T-helper 2 cell (primary cell): ENCODE measurements at regions not wholly inside any gene's neighbourhood (a gene's known extent, or its start where the extent isn't known, plus 50 kb on each side); places are given as distances from the start of the nearest gene placed in this dataset.

Source experiments
- DNase-seq, 5 experiments: peaks; one replicate each; pipeline versions ENCODE4 v3.0.0 to v3.0.0-alpha.2; 2012 to 2022

DNA sequence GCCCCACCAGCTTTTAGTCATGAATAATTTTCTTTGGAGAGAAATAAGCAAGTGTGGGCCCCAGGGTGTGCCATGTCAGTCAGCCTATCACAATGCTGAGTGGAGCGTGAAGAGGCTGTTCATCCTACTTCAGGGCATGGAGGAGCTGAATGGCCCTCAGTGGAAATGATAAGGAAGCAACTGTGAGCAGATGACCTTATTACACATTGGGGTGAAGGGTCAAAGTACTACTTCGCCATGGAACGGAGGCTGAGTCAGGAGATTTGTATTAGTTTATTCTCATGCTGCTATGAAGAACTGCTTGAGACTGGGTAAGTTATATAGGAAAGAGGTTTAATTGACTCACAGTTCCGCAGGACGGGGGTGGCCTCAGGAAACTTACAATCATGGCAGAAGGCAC, 231.0 kb upstream of the ADAMTS16 start:
- DNase-seq = no peak

DNA sequence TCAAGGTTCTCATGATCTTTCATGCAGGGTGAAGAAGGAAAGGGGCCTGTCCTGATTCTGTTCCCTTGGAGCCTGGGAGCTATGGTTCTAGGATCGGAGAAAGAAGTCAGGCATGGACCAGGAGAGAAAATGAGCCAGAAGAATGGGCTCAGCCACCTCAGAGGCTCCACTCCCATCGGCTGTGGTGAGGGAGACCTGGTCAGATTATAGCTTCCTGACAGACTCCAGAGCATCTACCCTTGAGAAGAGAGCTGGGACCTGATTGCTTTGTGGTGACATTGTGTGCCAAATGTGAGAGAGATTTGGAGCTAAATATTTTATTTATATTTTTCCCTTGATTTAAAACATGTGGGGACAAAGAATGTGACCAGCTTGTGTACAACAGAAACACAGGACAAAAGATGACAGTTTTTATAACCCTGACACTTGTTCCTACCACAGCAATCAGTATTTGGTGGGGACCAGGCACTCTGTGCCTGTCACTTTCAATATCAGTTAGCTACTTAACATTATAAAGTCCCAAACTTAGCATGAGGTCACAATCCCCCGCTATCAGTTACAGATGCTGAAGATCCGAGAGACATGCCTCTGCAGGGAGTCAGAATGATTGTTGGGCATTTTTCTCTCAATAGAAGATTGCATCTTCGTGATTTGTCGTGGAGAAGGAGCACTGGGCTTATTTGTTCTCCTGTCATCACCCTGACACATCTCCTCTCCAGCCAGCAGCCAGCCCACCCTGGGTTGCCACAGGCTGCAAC, 228.3 kb upstream of the ADAMTS16 start:
- DNase-seq = no peak

DNA sequence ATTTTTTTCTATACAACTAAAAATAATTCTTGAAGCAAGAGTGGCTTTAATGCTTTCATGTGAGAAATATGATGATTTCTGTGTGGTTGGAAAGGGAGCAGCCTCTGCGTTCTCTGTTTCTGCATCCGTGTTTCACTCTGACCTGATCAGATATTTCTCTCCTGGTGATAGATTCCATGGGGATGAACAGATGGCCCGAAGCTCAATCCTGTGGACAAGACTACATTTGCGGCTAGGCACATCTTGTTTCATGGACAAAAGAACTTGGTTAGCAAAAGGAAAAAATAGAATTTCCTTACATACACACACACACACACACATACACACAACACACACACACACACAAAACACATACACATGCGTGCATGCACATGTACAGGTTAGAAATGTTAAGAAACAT, 218.2 kb upstream of the ADAMTS16 start:
- no peak for DNase-seq

DNA sequence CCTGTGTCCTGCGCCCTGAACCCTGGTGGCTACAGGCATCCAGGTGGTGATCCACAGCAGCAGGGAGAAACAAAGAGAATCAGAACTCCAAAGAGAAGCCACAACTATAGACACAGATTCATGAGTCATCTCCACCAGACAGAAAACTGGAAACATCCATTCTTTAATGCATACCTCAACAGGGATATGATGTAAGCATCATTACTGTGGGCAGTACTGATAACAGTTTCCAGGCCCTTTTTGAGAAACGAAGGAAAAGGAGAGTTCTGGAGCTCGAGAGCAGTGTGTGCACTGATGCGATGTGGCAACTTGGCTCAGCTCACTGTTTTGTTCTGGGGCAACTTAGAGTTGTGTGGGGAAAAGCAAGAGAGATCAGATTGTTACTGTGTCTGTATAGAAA, 215.6 kb upstream of the ADAMTS16 start:
- no peak for DNase-seq

DNA sequence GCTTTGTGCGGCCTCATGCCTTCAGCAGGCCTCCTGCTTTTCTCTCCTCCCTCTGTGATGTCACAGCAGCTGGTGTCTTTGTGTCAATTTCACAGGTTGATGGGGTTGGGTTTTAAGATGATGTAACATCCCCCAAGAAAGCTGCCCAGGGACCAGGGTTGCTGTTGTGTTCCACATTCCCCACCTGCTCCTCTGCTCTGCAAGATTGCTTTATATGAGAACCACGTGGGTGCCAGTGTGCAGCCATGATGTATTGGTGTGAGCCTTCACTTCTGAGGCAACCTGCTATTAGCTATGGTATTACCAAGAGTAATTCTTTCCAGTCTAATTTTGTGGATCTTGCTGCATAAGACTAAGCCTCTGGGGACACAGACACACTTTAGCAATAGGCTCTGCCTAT, 213.0 kb upstream of the ADAMTS16 start:
- no peak for DNase-seq

DNA sequence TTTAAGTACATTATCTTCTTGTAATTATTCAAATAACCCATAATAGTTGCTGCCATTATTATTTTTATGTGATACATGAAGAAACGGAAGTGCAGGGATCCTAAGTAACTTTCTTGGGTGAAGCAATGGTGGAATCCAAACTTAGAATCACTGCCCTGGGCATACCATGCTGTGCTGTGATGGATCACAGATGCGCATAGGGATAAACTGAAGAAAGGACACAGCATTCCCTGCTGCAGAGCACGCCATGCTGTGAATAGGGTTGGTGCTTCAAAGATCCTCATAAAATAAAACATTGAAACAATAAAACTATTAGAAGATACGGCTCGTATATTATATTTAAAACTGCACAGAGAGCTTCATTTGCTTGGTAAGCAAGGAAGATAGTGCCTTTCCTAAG, 211.7 kb upstream of the ADAMTS16 start:
- no peak for DNase-seq

DNA sequence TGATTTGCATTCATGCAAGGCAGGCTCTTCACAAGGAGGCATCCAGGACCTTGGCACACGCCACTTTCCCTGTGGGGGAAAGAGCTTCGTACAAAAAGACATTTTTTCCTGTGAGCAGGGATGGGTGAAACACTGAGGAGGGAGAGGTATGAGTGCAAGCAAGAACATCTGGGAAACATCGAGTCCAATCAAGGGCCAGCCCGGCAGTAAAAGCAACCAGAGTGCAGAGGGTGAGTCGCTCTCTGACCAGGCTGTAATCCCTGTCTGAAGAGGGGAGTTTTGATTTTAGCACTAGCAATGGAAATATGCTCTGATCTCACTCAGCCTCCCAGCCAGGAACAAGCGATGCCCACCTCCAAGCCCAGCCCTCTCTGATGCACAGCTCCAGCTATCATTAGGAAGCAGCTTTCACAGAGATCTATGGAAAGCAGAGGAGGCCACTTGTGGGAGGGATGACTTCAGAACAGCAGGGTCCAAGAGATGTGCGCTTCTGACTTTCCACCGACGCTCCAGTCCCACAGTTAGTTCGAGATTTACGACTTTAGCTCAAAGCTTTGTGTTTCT, 211.0 kb upstream of the ADAMTS16 start:
- DNase-seq = no peak

DNA sequence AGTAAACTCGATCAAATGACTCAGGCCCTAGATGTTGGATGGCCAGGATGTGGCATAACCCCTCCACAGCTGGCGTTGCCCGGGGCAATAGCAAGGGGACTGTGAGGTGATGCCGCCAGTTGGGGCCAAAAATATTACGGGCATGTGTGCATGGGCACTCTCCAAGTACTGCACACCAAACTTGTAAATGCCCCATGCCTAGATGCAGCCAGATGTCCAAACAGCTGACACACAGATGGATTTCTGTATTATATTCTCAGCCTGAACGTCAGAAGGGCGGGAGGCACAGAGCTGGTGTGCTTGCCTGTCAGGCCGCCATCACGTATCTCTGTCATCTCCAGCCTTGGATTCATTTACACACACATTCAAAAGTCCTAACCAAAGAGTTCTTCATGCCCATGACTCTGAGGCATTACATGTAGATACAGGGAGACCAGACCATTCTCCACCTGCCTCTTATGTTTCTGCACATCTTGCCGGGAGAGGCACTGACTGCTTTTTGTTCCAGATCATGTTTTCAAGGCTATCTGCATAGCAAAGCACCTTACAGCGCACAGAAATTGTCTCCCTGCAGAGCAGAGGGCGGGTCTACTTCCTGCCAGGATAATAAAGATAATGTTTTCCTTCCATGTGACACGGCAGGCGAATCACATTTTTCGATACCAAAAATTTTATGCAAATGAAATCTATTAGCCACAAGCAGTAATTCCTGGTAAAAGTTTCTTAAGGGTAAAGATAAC, 200.9 kb upstream of the ADAMTS16 start:
- DNase-seq = no peak

DNA sequence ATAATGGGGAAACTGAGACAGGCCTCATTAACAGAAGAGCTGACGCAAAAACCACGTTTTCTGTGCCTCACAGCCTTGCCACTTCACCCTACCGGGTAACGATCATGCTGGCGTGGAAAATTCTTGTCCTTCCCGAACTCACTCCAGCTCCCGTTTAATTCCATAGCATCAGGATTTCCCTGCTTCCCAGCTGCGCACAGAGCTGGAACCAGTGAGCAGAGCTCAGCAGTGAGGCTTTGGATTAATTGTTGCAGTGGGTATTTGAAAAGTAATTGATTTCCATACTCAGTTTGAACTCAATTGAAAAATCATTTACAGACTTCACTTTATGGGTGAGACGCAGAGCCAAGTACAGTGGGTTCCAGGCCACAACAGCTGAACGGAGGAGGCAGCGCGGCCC, 199.0 kb upstream of the ADAMTS16 start:
- DNase-seq = no peak

DNA sequence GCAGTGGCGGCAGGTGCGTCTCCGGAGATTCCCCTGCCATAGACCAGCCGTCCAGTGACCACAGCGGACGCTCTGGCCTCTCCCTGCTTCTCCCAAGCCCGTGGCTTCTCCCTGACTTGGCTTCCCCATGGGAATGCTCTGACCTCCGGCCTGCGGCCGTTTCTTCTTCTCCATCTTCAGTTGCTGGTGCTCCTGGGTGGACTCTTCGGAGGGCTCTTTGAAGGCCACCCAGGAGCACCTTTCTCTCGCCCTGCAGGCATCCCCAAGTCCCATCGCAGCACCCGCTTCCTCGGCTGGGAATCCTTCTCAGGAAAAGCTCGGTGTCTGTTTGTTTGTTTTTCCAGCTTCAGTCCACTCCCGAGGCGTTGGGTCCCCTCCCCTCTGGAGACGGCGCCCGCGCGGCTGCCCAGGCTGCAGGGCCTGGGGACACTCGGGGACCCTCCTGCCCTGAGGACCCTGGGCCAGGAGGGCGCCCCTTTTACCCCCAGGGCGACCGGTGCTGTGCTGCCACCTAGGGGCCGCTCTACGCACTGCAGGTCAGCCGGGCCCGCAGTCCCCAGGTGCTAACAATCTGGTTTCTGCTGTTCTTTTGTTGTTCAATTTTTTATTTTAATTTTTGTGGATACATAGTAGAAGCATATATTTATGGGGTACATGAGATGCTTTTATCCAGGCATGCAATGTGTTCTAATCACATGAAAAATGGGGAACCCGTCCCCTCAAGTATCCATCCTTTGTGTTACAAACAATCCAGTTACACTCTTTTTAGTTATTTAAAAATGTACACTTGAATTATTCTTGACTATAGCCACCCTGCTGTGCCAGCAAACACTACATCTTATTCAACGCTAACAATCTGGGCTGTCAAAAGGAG, 197.9 kb upstream of the ADAMTS16 start:
- DNase-seq = no peak

DNA sequence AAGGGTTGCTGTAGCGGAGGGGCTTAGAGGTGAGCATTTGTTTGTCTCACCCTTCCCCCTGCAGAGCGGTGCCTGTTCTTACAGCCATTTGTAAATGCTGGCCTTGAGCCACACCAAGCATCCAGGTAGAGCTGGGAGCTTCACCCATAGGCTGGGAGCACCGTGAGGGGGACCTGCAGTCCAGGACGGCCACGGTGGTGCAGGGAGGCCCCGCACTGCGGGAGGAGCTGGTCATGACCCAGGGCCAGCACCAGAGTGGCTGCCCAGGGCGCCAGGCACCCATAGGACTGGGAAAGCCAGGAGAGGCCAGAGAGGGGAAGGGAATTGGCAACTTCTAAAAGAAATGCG, 197.3 kb upstream of the ADAMTS16 start:
- no peak for DNase-seq

DNA sequence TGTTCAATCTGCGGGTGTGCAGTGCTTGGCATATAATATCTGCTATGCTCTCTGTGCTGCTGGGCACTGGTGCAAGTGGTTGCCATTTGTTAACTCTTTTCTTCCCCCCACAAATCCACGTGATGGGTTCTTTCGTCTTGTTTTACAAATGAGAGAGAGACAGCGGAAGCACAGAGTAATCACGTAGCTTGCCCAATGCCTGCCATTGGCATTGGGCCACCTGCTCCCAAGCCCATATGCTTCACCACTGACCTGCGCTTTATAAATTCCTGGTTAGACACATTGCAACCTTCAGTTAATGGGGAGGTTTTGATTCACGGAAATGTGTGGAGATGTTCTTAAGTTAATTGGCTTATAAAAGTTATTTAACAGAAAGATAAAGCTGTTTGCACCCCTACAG, 194.8 kb upstream of the ADAMTS16 start:
- DNase-seq = no peak

DNA sequence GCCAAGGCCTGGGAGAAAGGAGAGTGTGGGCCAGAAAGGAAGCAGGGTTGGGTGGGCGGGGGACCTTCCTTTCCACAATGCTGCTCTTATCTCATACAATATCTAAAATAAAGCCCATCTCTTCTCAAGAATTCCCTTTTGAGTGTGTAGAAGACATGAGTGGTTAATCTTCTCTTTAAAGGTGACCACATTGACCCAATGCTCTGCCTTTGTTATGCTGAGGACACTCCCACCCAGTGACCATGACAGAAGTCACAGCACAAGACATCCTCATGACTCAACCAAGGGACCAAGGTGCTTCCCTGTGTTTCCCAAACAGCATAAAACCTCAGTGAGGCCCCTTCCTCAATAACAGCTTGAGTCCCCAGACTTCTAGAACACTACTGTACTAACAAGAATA, 193.0 kb upstream of the ADAMTS16 start:
- DNase-seq = no peak

DNA sequence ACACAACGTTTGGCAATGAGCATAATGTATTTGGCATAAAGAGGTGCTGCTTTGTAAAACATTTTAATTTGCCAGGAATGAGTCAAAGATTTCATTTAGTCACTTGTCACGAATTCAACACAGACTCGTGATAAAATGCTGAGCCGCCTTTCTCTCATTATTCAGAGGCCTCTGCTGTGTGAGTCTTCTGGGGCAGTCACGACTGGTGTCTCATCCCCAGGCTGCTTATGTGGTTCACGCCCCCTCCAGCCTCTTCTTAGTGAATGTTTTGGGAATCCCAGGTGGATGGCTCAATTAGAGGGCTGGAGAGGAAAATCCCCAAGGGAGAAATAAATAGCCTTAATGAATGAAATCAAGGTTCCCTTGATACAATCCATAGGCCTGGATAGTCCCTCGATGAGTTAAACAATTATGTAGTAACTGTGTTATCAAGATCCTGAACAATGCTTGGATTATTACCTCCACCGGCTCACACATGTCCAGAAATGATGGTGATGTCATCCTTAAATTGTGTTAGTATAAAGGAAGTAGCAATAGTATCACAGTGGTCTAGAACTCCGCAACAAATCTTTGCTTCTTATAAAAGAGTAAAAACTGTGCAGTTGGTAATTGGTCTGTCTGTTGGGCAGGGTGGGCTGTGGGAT, 192.1 kb upstream of the ADAMTS16 start:
- DNase-seq = no peak

DNA sequence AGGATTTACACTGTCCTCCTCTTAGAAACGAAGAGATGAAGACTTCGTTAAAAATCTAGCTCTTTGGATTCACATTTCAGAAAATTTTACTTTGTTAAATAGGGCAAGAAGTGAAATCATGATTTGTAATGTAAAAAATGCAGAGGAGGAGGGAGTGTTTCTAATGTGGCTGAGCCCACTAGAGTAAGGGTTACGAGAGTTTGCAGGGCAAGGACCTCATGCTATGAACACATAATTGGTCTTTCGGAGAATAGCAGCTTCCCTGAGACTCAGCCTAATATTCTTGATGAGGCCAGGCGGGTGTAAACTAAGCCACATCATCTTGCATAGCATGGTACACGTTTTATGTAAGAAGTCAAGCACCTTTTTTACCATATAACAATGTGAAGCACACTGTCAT, 191.0 kb upstream of the ADAMTS16 start:
- no peak for DNase-seq

DNA sequence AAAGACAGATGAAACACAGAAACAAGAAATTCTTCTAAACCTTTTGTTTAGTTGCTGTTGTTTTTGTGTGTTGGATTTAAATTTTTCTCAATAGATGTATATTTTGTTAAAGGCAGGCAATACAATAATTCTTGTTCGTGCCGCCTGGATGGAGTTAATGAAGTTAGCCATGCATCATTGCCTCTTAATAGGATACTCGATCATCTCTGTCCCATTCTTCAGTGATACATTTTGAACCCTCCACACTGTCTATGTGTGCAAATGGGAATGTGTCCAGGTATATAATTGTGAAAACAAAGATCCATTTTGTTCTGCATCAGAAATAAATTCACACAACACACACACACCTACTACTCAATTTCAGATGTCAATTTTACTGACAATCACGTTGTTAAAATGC, 186.6 kb upstream of the ADAMTS16 start:
- no peak for DNase-seq

DNA sequence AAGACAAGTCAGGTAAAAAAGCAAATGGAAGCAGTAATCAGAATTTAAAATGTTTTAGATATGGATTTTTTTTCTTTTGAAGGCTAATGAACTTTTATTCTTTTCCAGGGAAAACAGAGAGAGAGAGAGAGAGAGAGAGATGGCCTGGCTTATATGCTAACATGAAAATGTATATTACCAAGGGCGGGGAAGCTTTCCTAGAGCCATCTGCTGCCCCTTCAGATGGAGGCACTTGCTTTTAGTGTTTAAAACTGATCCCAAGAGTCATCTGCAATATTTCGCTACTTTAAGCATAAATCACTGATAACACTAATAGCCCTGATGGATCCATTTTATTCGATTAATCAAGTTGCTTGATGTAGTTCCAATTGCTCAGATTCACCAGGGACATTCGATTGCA, 186.1 kb upstream of the ADAMTS16 start:
- DNase-seq = no peak

DNA sequence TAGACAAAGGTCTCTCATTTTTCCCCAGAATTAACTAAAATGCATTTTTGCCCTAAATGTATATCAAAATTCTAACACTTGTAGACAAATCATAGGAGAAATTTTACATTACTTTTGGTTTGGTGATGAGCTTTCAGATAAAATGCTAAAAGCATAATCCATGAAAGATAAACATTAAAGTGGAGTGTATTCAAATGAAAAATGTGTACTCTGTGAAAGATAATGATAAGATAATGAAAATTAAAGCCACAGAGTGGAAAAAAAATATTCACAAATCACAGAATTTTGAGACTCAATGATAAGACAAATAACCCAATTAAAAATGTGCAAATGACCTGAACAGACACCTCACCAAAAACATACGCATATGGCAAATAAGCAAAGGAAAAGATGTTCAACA, 176.9 kb upstream of the ADAMTS16 start:
- DNase-seq = no peak

DNA sequence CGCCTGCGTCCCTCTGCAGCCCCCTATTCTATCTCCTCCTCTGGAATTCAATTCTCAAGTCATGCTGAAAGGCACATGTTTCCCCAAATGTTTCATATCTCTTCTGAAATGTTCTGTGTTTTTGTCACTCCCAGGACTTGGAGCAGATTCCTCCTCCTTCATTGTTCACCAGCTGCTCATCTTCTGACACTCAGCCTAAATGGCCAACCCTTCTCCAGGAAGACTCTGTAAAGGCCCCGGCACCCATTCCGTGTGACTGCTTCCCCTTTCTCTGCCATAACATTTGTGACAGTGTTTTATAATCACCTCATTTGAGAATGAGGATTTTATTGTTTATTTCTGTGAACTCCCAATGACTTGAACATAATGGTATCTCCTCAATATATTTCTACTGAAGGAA, 170.8 kb upstream of the ADAMTS16 start:
- no peak for DNase-seq

DNA sequence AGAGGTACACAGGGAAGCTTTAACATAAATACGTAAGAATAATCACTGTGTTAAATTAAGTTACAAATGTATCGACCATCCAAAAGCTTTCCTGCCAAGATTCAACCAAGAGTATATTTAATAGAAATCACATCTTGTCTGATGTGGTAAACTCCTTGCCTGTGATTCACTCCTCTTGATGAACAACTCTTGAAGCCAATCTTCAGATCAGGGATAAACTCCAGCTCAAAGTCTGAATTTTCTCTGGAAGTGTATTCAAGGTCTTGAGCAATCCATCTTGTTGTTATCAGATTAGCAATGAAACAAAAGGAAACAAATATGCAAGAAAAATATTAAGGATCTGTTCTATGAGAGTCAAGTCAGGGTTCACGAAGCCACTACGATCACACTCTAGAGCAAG, 170.0 kb upstream of the ADAMTS16 start:
- no peak for DNase-seq

DNA sequence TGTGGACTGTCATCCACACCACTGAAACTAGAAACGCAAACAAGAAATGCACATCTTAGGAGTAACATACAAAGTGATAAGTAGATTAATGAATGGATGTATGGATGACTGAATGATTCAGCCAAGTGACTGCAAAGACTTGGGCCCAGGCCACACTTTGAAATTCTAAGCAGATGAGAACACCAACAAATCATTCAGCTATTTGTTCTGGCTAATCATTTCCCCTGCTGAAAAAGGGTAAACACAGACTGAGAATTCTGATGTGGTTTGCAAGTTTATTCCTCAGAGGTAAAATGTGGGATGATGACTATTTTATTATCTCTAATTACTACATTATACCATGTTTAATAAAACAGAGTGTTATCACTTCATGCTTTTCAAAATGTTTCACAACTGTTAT, 163.2 kb upstream of the ADAMTS16 start:
- DNase-seq = no peak

DNA sequence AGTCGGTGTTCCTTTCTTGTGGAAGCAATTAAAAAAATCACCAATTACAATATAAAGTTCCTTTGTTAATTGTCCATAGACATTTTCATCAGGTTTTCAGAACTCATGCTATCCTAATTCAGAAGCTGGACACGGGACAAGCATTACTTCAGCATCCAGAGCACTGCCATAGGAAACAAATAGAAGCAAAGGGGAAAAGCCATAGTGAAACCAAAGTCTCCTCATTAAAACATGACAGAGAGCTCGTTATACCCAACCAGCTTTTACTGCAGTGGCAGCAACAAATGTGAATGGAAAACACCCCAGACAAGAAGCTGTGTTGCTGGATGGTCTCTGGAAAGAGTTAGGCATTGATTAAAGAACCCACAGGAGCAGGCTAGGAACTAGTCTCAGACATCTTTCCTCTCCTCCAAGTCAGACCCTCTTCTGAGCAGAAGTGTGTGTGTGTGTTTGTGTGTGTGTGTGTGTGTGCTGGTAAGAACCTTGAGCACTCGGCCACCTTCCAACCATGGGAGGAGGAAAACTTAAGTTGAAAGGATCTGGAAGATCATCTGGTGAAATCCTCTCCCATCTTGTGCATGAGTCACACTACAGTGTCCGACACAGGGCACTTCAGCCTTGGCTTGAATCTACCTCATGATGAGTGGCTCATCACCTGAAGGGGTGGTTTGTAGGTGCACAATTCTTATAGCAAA, 162.6 kb upstream of the ADAMTS16 start:
- DNase-seq = no peak
